ENCODE measurements at regions not wholly inside any gene's neighbourhood (a gene's known extent, or its start where the extent isn't known, plus 50 kb on each side); places are given as distances from the start of the nearest gene placed in this dataset.

- no peak for TF ChIP-seq EZH2phosphoT487 (IDR thresholded peaks at IDR 0.05; ENCODE audit: insufficient read depth, low read depth)
- TF ChIP-seq EZH2 (IDR thresholded peaks at IDR 0.05; ENCODE audit: insufficient read depth, poor library complexity, severe bottlenecking) = no peak
- in situ Hi-C loops (cut with MboI) = no loop called here
- no peaks in the 10 kb centered on the region for H3K36me3 ChIP-seq (ENCODE audit: low read depth)
Observed at GRCh38 chr2:59622599-59623308, 930.7 kb downstream of the BCL11A start.

GRCh38 chr2:59604123-59604522 is 949.3 kb downstream of the BCL11A start:
- Histone ChIP-seq H3K4me1 (ENCODE audit: insufficient read depth) (no peaks in the 10 kb centered on the region), H2AFZ (no peak overlapping the region), H4K20me1 (ENCODE audit: insufficient read depth) (no peaks in the 10 kb centered on the region), H3K4me3 (no peak overlapping the region), H3K79me2 (ENCODE audit: insufficient read depth) (no peaks in the 10 kb centered on the region), H3K27ac (no peak overlapping the region), H3K9me3 (ENCODE audit: low read depth) (no peaks in the 10 kb centered on the region), H3F3A (ENCODE audit: insufficient read depth) (no peaks in the 10 kb centered on the region), H3K36me3 (ENCODE audit: low read depth) (no peaks in the 10 kb centered on the region), H3K9ac (no peak overlapping the region), H3K27me3 (replicated peaks; ENCODE audit: insufficient read depth) (no peaks in the 10 kb centered on the region), H3K9me2 (ENCODE audit: insufficient read depth) (no peaks in the 10 kb centered on the region), H3K4me2 (ENCODE audit: unreplicated experiment) (no peak overlapping the region)
- WGBS, 2 experiments (ENCODE audit: low coverage in 1 of 2, low lambda C conversion rate in 2 of 2, missing lambda C conversion rate in 2 of 2) = 0% methylated on average over 1 of the region's 1 CpG
- DNase-seq = no peak
- no peak for TF ChIP-seq EZH2phosphoT487 (IDR thresholded peaks at IDR 0.05; ENCODE audit: insufficient read depth, low read depth)
- TF ChIP-seq EZH2 (IDR thresholded peaks at IDR 0.05; ENCODE audit: insufficient read depth, poor library complexity, severe bottlenecking) = no peak
- in situ Hi-C loops (cut with MboI) = no loop called here

More at GRCh38 chr2:59622599-59623308, 930.7 kb downstream of the BCL11A start:
- Histone ChIP-seq H3K9ac (no peak overlapping the region), H3K4me2 (ENCODE audit: unreplicated experiment) (no peak overlapping the region), H2AFZ (no peak overlapping the region), H3K79me2 (ENCODE audit: insufficient read depth) (no peaks in the 10 kb centered on the region), H3K9me3 (ENCODE audit: low read depth) (no peaks in the 10 kb centered on the region), H3F3A (ENCODE audit: insufficient read depth) (no peaks in the 10 kb centered on the region), H3K4me3 (no peak overlapping the region), H3K27ac (no peak overlapping the region), H3K9me2 (ENCODE audit: insufficient read depth) (no peaks in the 10 kb centered on the region), H4K20me1 (ENCODE audit: insufficient read depth) (no peaks in the 10 kb centered on the region), H3K4me1 (ENCODE audit: insufficient read depth) (no peaks in the 10 kb centered on the region), H3K27me3 (replicated peaks; ENCODE audit: insufficient read depth) (no peaks in the 10 kb centered on the region)
- no peak for DNase-seq

- Histone ChIP-seq H3K79me2 (ENCODE audit: insufficient read depth) (no peaks in the 10 kb centered on the region), H3F3A (ENCODE audit: insufficient read depth) (no peaks in the 10 kb centered on the region), H3K4me2 (ENCODE audit: unreplicated experiment) (no peak overlapping the region), H3K36me3 (ENCODE audit: low read depth) (no peaks in the 10 kb centered on the region), H3K27ac (no peak overlapping the region), H4K20me1 (ENCODE audit: insufficient read depth) (no peaks in the 10 kb centered on the region), H3K27me3 (replicated peaks; ENCODE audit: insufficient read depth) (no peaks in the 10 kb centered on the region), H3K4me1 (ENCODE audit: insufficient read depth) (no peaks in the 10 kb centered on the region), H3K9me3 (ENCODE audit: low read depth) (no peaks in the 10 kb centered on the region), H3K9me2 (ENCODE audit: insufficient read depth) (no peaks in the 10 kb centered on the region), H3K9ac (no peak overlapping the region), H3K4me3 (no peak overlapping the region), H2AFZ (no peak overlapping the region)
- WGBS, 2 experiments (ENCODE audit: low coverage in 1 of 2, low lambda C conversion rate in 2 of 2, missing lambda C conversion rate in 2 of 2) = 43 to 61% methylated on average over 5 of the region's 5 CpGs
- TF ChIP-seq EZH2phosphoT487 (IDR thresholded peaks at IDR 0.05; ENCODE audit: insufficient read depth, low read depth) = no peak
- no peak for TF ChIP-seq EZH2 (IDR thresholded peaks at IDR 0.05; ENCODE audit: insufficient read depth, poor library complexity, severe bottlenecking)
- in situ Hi-C loops (cut with MboI) = no loop called here
- DNase-seq = no peak
Observed at GRCh38 chr2:59594671-59595222, 958.7 kb downstream of the BCL11A start.

GRCh38 chr2:59590798-59591197 is 962.7 kb downstream of the BCL11A start:
- Histone ChIP-seq H3K79me2 (ENCODE audit: insufficient read depth) (no peaks in the 10 kb centered on the region), H3K4me1 (ENCODE audit: insufficient read depth) (no peaks in the 10 kb centered on the region), H2AFZ (no peak overlapping the region), H3K27ac (no peak overlapping the region), H4K20me1 (ENCODE audit: insufficient read depth) (no peaks in the 10 kb centered on the region), H3K4me3 (no peak overlapping the region), H3K36me3 (ENCODE audit: low read depth) (no peaks in the 10 kb centered on the region), H3K27me3 (replicated peaks; ENCODE audit: insufficient read depth) (no peaks in the 10 kb centered on the region), H3K9me3 (ENCODE audit: low read depth) (no peaks in the 10 kb centered on the region), H3F3A (ENCODE audit: insufficient read depth) (no peaks in the 10 kb centered on the region), H3K4me2 (ENCODE audit: unreplicated experiment) (no peak overlapping the region), H3K9ac (no peak overlapping the region), H3K9me2 (ENCODE audit: insufficient read depth) (no peaks in the 10 kb centered on the region)
- no peak for DNase-seq
- TF ChIP-seq EZH2phosphoT487 (IDR thresholded peaks at IDR 0.05; ENCODE audit: insufficient read depth, low read depth) (no peak), EZH2 (IDR thresholded peaks at IDR 0.05; ENCODE audit: insufficient read depth, poor library complexity, severe bottlenecking) (no peak)
- in situ Hi-C loops (cut with MboI) = no loop called here

Measured in GM23248 (cell line).